ENCODE measurements at regions not wholly inside any gene's neighbourhood (a gene's known extent, or its start where the extent isn't known, plus 50 kb on each side); places are given as distances from the start of the nearest gene placed in this dataset.
A peak's percentile ranks its signal among the peaks of the same experiment; 100 is the strongest.

DNA sequence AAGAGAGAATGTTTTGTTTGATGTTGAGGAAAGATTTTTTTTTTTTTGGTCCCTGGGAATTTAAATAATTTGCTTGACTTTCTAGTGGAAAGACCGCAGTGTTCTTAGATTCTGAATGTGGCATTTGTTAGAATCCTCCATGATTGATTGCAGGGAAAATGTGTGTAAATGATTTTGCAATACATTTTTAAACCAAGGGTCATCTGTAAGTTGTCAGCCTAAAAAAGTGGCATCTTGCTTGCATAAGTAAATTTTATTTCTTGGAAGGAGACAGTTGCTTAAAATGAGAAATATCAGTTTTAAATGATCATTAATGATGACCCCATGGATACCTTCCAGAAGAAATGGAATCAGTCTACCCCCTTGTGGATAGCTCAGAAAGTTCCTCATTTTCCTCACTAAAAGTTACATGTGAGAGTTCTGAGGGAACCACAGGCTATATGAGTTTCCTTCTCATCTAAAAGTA lies 105.1 kb upstream of the SLC25A48 start:
- TF ChIP-seq, protein P1, sequence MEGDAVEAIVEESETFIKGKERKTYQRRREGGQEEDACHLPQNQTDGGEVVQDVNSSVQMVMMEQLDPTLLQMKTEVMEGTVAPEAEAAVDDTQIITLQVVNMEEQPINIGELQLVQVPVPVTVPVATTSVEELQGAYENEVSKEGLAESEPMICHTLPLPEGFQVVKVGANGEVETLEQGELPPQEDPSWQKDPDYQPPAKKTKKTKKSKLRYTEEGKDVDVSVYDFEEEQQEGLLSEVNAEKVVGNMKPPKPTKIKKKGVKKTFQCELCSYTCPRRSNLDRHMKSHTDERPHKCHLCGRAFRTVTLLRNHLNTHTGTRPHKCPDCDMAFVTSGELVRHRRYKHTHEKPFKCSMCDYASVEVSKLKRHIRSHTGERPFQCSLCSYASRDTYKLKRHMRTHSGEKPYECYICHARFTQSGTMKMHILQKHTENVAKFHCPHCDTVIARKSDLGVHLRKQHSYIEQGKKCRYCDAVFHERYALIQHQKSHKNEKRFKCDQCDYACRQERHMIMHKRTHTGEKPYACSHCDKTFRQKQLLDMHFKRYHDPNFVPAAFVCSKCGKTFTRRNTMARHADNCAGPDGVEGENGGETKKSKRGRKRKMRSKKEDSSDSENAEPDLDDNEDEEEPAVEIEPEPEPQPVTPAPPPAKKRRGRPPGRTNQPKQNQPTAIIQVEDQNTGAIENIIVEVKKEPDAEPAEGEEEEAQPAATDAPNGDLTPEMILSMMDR (IDR thresholded peaks at IDR 0.05; ENCODE audit: poor library complexity) = peak; percentile 67
- no peak for TF ChIP-seq EZH2 (IDR thresholded peaks at IDR 0.05; ENCODE audit: borderline replicate concordance)
